Transverse colon (tissue), 4 donors: ENCODE measurements at regions not wholly inside any gene's neighbourhood (a gene's known extent, or its start where the extent isn't known, plus 50 kb on each side); places are given as distances from the start of the nearest gene placed in this dataset.

Experiments used
- CTCF ChIP-seq, 5 experiments: fragments of 200-600 bp in 3 of 5; fragments of 450-650 bp in 2 of 5; sonication (generic) in 3 of 5; IDR thresholded peaks; 1 replicate in 2 of 5; 2 replicates in 3 of 5; pipeline ENCODE4 v1.5.1; 2016 to 2017; ENCODE audit warnings: antibody characterized with exemption in 5 of 5, inconsistent platforms in 3 of 5, mild to moderate bottlenecking in 2 of 5, moderate library complexity in 1 of 5
- EP300 ChIP-seq: sonication (generic); formaldehyde crosslinking; IDR thresholded peaks from one replicate; pipeline ENCODE4 v1.6.1; 2017; ENCODE audit warnings: antibody characterized with exemption, low read depth
- POLR2AphosphoS5 ChIP-seq, 3 donors: sonication (generic); formaldehyde crosslinking; IDR thresholded peaks; one replicate each; pipeline ENCODE4 v1.6.1; 2016; ENCODE audit warnings: antibody characterized with exemption in 3 of 3

GRCh38 chr19:27764186-27764804 lies 1448.7 kb downstream of the UQCRFS1 start:
- TF ChIP-seq CTCF (IDR thresholded peaks at IDR 0.05) (no peak), POLR2AphosphoS5 (IDR thresholded peaks at IDR 0.05) (no peak), EP300 (no peak)
